SK-N-MC (cell line): ENCODE measurements at regions not wholly inside any gene's neighbourhood (a gene's known extent, or its start where the extent isn't known, plus 50 kb on each side); places are given as distances from the start of the nearest gene placed in this dataset.

Source experiments
- EZH2 ChIP-seq: fragments of 200-600 bp; sonication (generic); IDR thresholded peaks from one replicate; pipeline ENCODE4 v1.6.1; 2017; ENCODE audit warnings: antibody characterized with exemption
- FOXP2 ChIP-seq: optimal IDR thresholded peaks from 2 replicates; pipeline ENCODE3; 2011; ENCODE audit warnings: mild to moderate bottlenecking, moderate library complexity; ENCODE audit not compliant: insufficient read depth; ENCODE audit errors: extremely low read length, control extremely low read depth
- POLR2AphosphoS5 ChIP-seq: IDR thresholded peaks from 2 replicates; pipeline ENCODE4 v1.6.1; 2012; ENCODE audit warnings: mild to moderate bottlenecking, low read depth, low read length, borderline replicate concordance

DNA sequence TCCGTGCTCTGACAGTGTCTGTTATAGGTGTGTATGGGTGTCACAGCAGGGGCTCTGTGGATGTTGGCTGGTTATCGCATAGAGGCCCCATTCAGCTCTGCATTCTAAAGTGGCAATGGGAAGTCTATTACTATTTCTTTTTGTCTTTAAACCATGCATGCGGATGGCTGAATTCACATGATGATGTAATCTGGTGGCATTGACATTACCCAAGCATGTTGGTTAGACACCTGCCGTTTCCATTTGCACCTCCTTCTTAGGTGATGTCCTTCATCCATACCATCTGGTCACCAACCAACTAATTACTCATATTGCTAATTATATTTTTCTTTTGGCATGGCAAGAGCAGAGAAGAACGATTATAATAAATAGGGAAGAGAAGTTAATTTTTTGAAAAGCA is 270.8 kb upstream of the RGS6 start:
- no peak for TF ChIP-seq POLR2AphosphoS5
- TF ChIP-seq EZH2: no peak
- TF ChIP-seq FOXP2: no peak
